ENCODE measurements at regions not wholly inside any gene's neighbourhood (a gene's known extent, or its start where the extent isn't known, plus 50 kb on each side); places are given as distances from the start of the nearest gene placed in this dataset.
A peak's percentile ranks its signal among the peaks of the same experiment; 100 is the strongest.
"Not testable (repeated sequence)": the region's sequence is repeated elsewhere in the genome, so short reads cannot be mapped to it uniquely, and the experiment has no call there.

GRCh38 chr3:178218231-178218630 lies 318.0 kb upstream of the KCNMB2 start:
- TF ChIP-seq CTCF (IDR thresholded peaks at IDR 0.05): no peak
- DNase-seq (ENCODE audit: low spot score) (no peak), ATAC-seq (ENCODE audit: low FRiP score) (no peak)

GRCh38 chr3:178219661-178220060 lies 316.6 kb upstream of the KCNMB2 start:
- not testable (repeated sequence) for DNase-seq (ENCODE audit: low spot score)

GRCh38 chr3:178223876-178224275 lies 312.4 kb upstream of the KCNMB2 start:
- no peak for TF ChIP-seq CTCF (IDR thresholded peaks at IDR 0.05)
- DNase-seq (ENCODE audit: low spot score) (no peak), ATAC-seq (ENCODE audit: low FRiP score) (no peak)

More at GRCh38 chr3:178219661-178220060, 316.6 kb upstream of the KCNMB2 start:
- not testable (repeated sequence) for ATAC-seq (ENCODE audit: low FRiP score)

GRCh38 chr3:178226094-178226493 lies 310.1 kb upstream of the KCNMB2 start:
- TF ChIP-seq CTCF (IDR thresholded peaks at IDR 0.05): no peak
- DNase-seq (ENCODE audit: low spot score) (no peak), ATAC-seq (ENCODE audit: low FRiP score) (no peak)

GRCh38 chr3:178231645-178232044 lies 304.6 kb upstream of the KCNMB2 start:
- TF ChIP-seq CTCF (IDR thresholded peaks at IDR 0.05): no peak
- no peak for ATAC-seq (ENCODE audit: low FRiP score)
- DNase-seq (ENCODE audit: low spot score): no peak

- no peak for TF ChIP-seq CTCF (IDR thresholded peaks at IDR 0.05)
- no peak for ATAC-seq (ENCODE audit: low FRiP score)
- no peak for DNase-seq (ENCODE audit: low spot score)
These were observed 302.7 kb upstream of the KCNMB2 start for GRCh38 chr3:178233371-178234071.

GRCh38 chr3:178236555-178237277 lies 299.5 kb upstream of the KCNMB2 start:
- DNase-seq (ENCODE audit: low spot score) (no peak), ATAC-seq (ENCODE audit: low FRiP score) (peak; percentile 57)
- TF ChIP-seq CTCF (IDR thresholded peaks at IDR 0.05): no peak

Measured in omental fat pad (tissue), 3 donors.